A673 (cell line): ENCODE measurements at regions not wholly inside any gene's neighbourhood (a gene's known extent, or its start where the extent isn't known, plus 50 kb on each side); places are given as distances from the start of the nearest gene placed in this dataset.
A peak's percentile ranks its signal among the peaks of the same experiment; 100 is the strongest.

Experiments used
- BruUV-seq: library from RNA; stranded (reverse); fragments of 400-500 nt; replicated peaks from 2 replicates; lab custom pipeline; 2021; lab: Mats Ljungman, UMichigan
- CTCF ChIA-PET: fragments of 300-600 bp; sonication (Branson Sonifier 250); formaldehyde crosslinking; loops from one replicate; lab custom pipeline; 2022; ENCODE audit warnings: antibody characterized with exemption; lab: Charles Lee
- POLR2A ChIA-PET: fragments of 300-600 bp; sonication (Branson Sonifier 250); formaldehyde crosslinking; loops from one replicate; lab custom pipeline; 2022; ENCODE audit warnings: antibody characterized with exemption; ENCODE audit not compliant: low non-redundant PET; lab: Charles Lee
- DNase-seq: peaks from one replicate; pipeline ENCODE4 v3.0.0-alpha.2; 2015; ENCODE audit warnings: low spot score
- H3K27ac ChIP-seq: fragments of 200-600 bp; sonication (generic); 2 replicates; pipeline ENCODE4 v1.5.1; 2016; ENCODE audit warnings: mixed run types, low read depth, mild to moderate bottlenecking, mixed read lengths, antibody characterized with exemption, low read length; ENCODE audit not compliant: poor library complexity, severe bottlenecking
- H3K27me3 ChIP-seq: fragments of 200-600 bp; sonication (generic); replicated peaks from 2 replicates; pipeline ENCODE4 v1.6.1; 2017; ENCODE audit warnings: mixed run types, low read depth, mild to moderate bottlenecking, mixed read lengths, antibody characterized with exemption, low read length; ENCODE audit not compliant: insufficient read depth, poor library complexity
- H3K36me3 ChIP-seq: fragments of 200-600 bp; sonication (generic); 2 replicates; pipeline ENCODE4 v1.6.1; 2016; ENCODE audit warnings: mixed run types, mild to moderate bottlenecking, mixed read lengths, antibody characterized with exemption, low read length; ENCODE audit not compliant: insufficient read depth, poor library complexity, severe bottlenecking
- H3K4me1 ChIP-seq: fragments of 200-600 bp; sonication (generic); 2 replicates; pipeline ENCODE4 v1.6.1; 2017; ENCODE audit warnings: mixed run types, mild to moderate bottlenecking, mixed read lengths, antibody characterized with exemption, low read length; ENCODE audit not compliant: insufficient read depth, poor library complexity, severe bottlenecking
- H3K4me3 ChIP-seq: fragments of 200-600 bp; sonication (generic); 2 replicates; pipeline ENCODE4 v1.5.1; 2016; ENCODE audit warnings: low read depth, mixed run types, mild to moderate bottlenecking, mixed read lengths, low read length; ENCODE audit not compliant: poor library complexity, severe bottlenecking
- H3K9me3 ChIP-seq: fragments of 200-600 bp; sonication (generic); 2 replicates; pipeline ENCODE4 v1.6.1; 2016; ENCODE audit warnings: mixed run types, low read depth, mild to moderate bottlenecking, mixed read lengths, antibody characterized with exemption, low read length; ENCODE audit not compliant: poor library complexity, severe bottlenecking
- CTCF ChIP-seq: fragments of 300-800, 200-600 bp; sonication (generic); conservative IDR thresholded peaks from 2 replicates; pipeline ENCODE4 v1.5.1; 2017; ENCODE audit warnings: low read depth, mild to moderate bottlenecking, antibody characterized with exemption, low read length, moderate library complexity, mixed read lengths
- EZH2 ChIP-seq: fragments of 200-600 bp; sonication (generic); IDR thresholded peaks from 2 replicates; pipeline ENCODE4 v1.6.1; 2017; ENCODE audit warnings: borderline replicate concordance, low read depth, mild to moderate bottlenecking, mixed read lengths, antibody characterized with exemption, low read length; ENCODE audit not compliant: poor library complexity, severe bottlenecking
- intact Hi-C: fragments of 100-400 bp; cut with micrococcal nuclease; formaldehyde crosslinking; loops from one replicate; pipeline ENCODE4 v1.10.0; 2022; ENCODE audit not compliant: unreplicated experiment

- Histone ChIP-seq H3K4me3 (no peak overlapping the region), H3K4me1 (peaks cover 79% of the 10 kb centered on the region), H3K27ac (peak overlapping the region; percentile 51), H3K27me3 (no peaks in the 10 kb centered on the region), H3K9me3 (no peaks in the 10 kb centered on the region), H3K36me3 (no peaks in the 10 kb centered on the region)
- intact Hi-C loops = loop anchor here (5.0 kb wide), 1 partner anchor 38 kb away; no protein-coding TSS in a partner anchor
- DNase-seq = peak; percentile 27
- TF ChIP-seq CTCF (no peak), EZH2 (no peak)
- ChIA-PET POLR2A (no interaction called here), CTCF (no interaction called here)
- BruUV-seq = no TSS peak
Measured at GRCh38 chr14:61109288-61109687, 128.2 kb downstream of the SLC38A6 start.

- CTCF ChIA-PET = no interaction called here
- H3K36me3 ChIP-seq = no peaks in the 10 kb centered on the region
- intact Hi-C loops = loop anchor here (5.0 kb wide), 1 partner anchor 39 kb away; no protein-coding TSS in a partner anchor
Measured at GRCh38 chr14:61108496-61109141, 127.6 kb downstream of the SLC38A6 start.

GRCh38 chr14:61107869-61108493 is 126.9 kb downstream of the SLC38A6 start:
- peak overlapping the region; percentile 51 for H3K27ac ChIP-seq
- ChIA-PET POLR2A (no interaction called here), CTCF (no interaction called here)
- intact Hi-C loops = loop anchor here (5.0 kb wide), 1 partner anchor 39 kb away; no protein-coding TSS in a partner anchor
- H3K36me3 ChIP-seq = no peaks in the 10 kb centered on the region
- no peaks in the 10 kb centered on the region for H3K9me3 ChIP-seq
- TF ChIP-seq CTCF (no peak), EZH2 (no peak)
- no peaks in the 10 kb centered on the region for H3K27me3 ChIP-seq
- BruUV-seq = no TSS peak
- H3K4me1 ChIP-seq = peaks cover 82% of the 10 kb centered on the region
- H3K4me3 ChIP-seq = no peak overlapping the region
- DNase-seq = no peak

More at GRCh38 chr14:61108496-61109141, 127.6 kb downstream of the SLC38A6 start:
- TF ChIP-seq CTCF = no peak
- no peak for TF ChIP-seq EZH2
- Histone ChIP-seq H3K9me3 (no peaks in the 10 kb centered on the region), H3K4me3 (no peak overlapping the region), H3K27me3 (no peaks in the 10 kb centered on the region), H3K4me1 (peaks cover 81% of the 10 kb centered on the region), H3K27ac (peak overlapping the region; percentile 51)
- BruUV-seq = no TSS peak
- POLR2A ChIA-PET = no interaction called here
- DNase-seq = no peak
